Kidney epithelial cell (primary cell): ENCODE measurements at regions not wholly inside any gene's neighbourhood (a gene's known extent, or its start where the extent isn't known, plus 50 kb on each side); places are given as distances from the start of the nearest gene placed in this dataset.

Experiments
- DNase-seq: peaks from one replicate; pipeline ENCODE4 v3.0.0-alpha.2; 2010; ENCODE audit warnings: low read depth
- H3K27me3 ChIP-seq: 2 replicates; pipeline ENCODE4 v1.6.0; 2011; ENCODE audit warnings: low read length; ENCODE audit not compliant: control insufficient read depth, insufficient read depth
- H3K36me3 ChIP-seq: 2 replicates; pipeline ENCODE4 v1.5.1; 2011; ENCODE audit warnings: low read length; ENCODE audit not compliant: control insufficient read depth, insufficient read depth
- H3K4me3 ChIP-seq: 2 replicates; pipeline ENCODE4 v1.5.1; 2011; ENCODE audit warnings: low read depth, mild to moderate bottlenecking, control low read depth, low read length
- CTCF ChIP-seq: IDR thresholded peaks from 2 replicates; pipeline ENCODE4 v1.5.1; 2011; ENCODE audit warnings: mild to moderate bottlenecking, moderate library complexity, low read length, control low read depth, inconsistent platforms; ENCODE audit not compliant: insufficient read depth, poor library complexity, severe bottlenecking

GRCh38 chr7:28296571-28297483 is 115.5 kb upstream of the CREB5 start:
- Histone ChIP-seq H3K36me3 (no peaks in the 10 kb centered on the region), H3K4me3 (no peak overlapping the region), H3K27me3 (no peaks in the 10 kb centered on the region)
- no peak for DNase-seq
- TF ChIP-seq CTCF: peak; percentile 78

- Histone ChIP-seq H3K27me3 (no peaks in the 10 kb centered on the region), H3K36me3 (no peaks in the 10 kb centered on the region), H3K4me3 (no peak overlapping the region)
- DNase-seq: no peak
- TF ChIP-seq CTCF: no peak
These were observed 114.4 kb upstream of the CREB5 start for GRCh38 chr7:28297801-28298459.

- H3K27me3 ChIP-seq: no peaks in the 10 kb centered on the region
- no peak for DNase-seq
- no peaks in the 10 kb centered on the region for H3K36me3 ChIP-seq
- TF ChIP-seq CTCF: peak; percentile 62
- no peak overlapping the region for H3K4me3 ChIP-seq
These were observed 113.3 kb upstream of the CREB5 start for GRCh38 chr7:28298870-28299518.

GRCh38 chr7:28299556-28299955 is 112.8 kb upstream of the CREB5 start:
- Histone ChIP-seq H3K36me3 (no peaks in the 10 kb centered on the region), H3K4me3 (no peak overlapping the region), H3K27me3 (no peaks in the 10 kb centered on the region)
- DNase-seq: no peak
- TF ChIP-seq CTCF: no peak

GRCh38 chr7:28300488-28300887 is 111.8 kb upstream of the CREB5 start:
- no peak for DNase-seq
- H3K36me3 ChIP-seq: no peaks in the 10 kb centered on the region
- TF ChIP-seq CTCF: no peak
- H3K4me3 ChIP-seq: no peak overlapping the region
- no peaks in the 10 kb centered on the region for H3K27me3 ChIP-seq
